ENCODE measurements at regions not wholly inside any gene's neighbourhood (a gene's known extent, or its start where the extent isn't known, plus 50 kb on each side); places are given as distances from the start of the nearest gene placed in this dataset.

- no peak for TF ChIP-seq CTCF (IDR thresholded peaks at IDR 0.05)
- no peak for TF ChIP-seq POLR2A (IDR thresholded peaks at IDR 0.05)
These were observed 91.0 kb upstream of the MVB12B start for GRCh38 chr9:126235336-126236243.
